Posterior vena cava (tissue), 2 donors: ENCODE measurements at regions not wholly inside any gene's neighbourhood (a gene's known extent, or its start where the extent isn't known, plus 50 kb on each side); places are given as distances from the start of the nearest gene placed in this dataset.

Source experiments
- DNase-seq: peaks from one replicate; pipeline ENCODE4 v3.0.0-alpha.2; 2020; ENCODE audit warnings: low spot score
- intact Hi-C, 2 donors: fragments of 100-400 bp; cut with DNase I; formaldehyde crosslinking; loops; one replicate each; pipeline versions ENCODE4 v1.14.1 to v1.14.2; 2022 to 2023
- donor health status: DM: yes; HTN: yes; CAD: no.
- donor health status: DM: yes; HTN: yes; CAD: no.

DNA sequence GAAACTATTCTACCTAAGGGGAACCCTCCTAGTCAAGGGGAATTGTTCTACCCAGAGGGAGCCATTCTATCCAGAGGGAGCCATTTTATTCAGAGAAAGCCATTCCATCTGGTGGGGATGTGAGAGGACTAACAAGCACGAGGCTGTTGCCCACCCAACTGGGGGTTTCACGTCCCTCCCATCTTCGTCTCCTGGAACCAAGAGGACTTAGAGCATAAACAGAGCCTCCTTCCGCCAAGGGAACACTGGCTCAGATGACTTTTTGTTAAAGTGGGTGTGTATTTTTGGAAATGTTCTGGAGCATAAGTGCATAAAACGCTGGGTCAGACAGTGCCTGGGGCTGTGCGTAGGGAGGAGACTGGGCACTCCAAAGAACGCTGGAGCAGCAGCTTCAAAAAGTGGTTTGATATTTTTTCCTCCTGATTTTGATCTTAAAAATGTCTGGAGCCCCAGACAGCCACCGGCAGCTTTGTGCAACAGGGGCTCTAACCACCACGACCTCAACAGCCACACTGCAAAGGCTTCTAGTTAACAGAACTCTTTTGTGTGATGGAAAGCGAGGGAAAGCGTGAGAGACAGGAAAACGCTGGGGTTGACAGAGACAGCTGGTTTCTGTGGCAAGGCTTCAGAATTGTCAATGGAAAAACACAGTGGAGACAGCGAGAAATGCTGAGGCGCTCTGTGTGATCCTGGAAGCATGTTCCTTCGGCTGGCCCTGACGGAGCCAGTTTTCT is 363.6 kb upstream of the CAMK1G start:
- no peak for DNase-seq
- intact Hi-C loops: no loop called here

DNA sequence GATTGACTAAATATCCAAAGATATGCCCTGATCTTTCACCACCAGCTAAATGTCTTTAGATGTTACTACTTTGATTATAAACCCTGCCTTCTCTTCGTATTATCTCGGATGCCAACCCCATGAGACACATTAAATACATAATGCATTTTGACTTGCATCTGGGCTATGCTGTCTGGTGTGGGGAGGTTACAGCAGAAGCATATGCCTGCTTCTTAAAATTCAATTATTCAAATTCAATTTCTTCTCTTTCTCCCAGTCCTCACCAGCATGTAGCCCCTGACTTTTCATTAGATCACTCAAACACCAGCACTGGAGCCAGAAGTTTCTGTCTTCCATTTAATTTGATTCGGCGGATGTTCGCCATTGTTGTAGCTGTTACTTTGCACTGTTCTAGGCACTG is 360.7 kb upstream of the CAMK1G start:
- intact Hi-C loops: no loop called here
- no peak for DNase-seq

DNA sequence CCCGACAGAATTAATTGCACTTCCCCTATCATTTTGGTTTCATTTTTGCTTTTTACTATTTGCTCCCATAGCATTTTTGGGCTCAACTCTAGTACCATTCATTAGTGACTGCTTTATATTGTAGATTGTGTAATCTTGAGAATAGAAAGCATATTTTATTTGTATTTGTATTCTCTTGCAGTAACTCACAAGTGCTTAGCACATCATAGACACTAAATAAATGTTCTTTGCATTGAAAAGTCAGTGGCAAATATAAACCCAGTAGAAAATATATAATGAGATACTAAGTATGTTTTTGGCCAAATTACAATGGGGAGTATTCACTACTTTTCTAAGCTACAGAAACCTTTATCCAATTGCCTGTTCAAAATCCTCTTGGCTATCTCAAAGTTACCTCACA is 359.7 kb upstream of the CAMK1G start:
- DNase-seq: no peak
- intact Hi-C loops: no loop called here

DNA sequence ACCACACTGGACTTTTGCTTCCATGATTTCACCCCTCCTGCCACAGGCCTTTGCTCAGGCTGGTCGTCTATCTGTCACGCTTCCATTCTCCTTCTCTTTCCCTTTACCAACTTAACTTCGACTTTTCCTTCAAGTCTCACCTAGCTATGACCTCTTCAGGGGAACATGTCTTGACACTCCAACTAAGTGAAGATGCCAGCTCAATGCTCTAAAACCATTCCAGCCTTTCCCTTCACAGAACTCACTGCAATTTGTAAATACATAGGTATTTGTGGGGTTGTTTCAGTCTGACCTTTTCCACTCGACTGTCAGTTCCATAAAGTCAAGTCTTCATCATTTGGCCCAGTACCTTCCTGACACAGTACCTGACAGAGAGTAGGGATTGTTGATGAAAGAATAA is 358.6 kb upstream of the CAMK1G start:
- intact Hi-C loops: no loop called here
- DNase-seq: no peak

DNA sequence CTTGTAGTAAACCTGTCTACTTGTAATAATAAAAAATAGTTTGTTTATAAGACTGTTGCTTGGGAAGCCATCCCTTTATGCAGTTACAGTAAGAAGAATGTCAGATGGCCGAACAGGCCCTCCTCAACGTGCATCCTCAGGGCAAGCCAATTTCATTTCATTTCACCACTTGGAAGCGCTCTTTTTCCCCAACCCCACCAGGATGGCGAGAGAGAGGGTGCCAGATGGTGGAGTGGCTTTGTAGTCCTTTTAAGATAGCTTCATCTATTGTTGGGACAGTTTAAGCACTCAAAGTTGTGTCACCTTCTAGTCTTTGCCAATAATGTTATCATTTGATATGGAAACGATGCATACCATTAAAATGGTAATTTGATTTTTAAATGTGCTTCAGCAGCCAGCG is 356.3 kb upstream of the CAMK1G start:
- DNase-seq: no peak

DNA sequence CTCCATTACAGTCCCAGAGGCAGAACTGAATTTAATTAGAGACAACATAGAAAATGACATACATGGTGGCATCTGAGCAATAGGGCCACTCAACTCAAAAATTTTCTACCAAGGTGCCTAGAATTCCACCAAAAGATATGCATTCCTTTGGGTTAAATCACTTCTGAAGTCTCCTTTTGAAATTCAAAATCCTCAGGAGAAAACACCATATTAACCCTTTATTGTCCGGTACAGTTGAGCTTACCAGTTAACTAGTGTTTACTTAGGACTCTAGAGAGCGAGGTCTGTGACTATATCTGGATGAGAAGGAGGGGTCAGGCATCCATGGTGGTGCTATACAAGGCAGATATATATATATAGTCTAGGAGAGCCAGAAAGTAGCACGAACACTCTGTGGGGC is 355.6 kb upstream of the CAMK1G start:
- DNase-seq: no peak
- intact Hi-C loops: no loop called here

More for the DNA sequence above, 356.3 kb upstream of the CAMK1G start:
- intact Hi-C loops: no loop called here

DNA sequence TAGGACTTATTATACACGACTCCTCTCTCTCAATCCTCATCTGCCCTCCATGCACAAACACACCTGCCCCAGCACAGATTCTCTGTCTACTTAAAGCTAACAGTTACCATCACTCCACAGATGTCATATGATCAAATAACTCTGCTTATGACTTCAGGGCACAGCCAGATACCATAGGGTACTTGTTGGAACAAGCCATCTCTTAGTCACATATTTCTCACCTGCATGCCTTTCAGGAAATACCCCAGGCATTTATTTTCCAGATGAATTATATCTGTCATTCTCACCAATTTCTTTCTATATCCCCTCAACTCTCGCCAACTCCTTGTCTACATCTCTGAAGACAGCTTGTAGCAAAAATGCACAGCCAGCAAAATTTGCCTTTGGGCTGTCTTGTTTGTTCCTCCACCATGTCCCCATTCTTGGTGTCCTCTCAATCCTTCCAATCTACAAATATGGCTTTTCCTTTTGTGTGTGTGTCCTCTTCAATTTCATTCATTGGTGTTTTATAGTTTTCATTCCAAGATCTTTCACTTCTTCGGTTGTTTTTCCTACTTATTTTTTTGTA is 353.9 kb upstream of the CAMK1G start:
- intact Hi-C loops: loop anchor here in 1 of 2 donors (10.0 kb wide), 1 partner anchor 1215 kb away; no protein-coding TSS in a partner anchor
- no peak for DNase-seq

DNA sequence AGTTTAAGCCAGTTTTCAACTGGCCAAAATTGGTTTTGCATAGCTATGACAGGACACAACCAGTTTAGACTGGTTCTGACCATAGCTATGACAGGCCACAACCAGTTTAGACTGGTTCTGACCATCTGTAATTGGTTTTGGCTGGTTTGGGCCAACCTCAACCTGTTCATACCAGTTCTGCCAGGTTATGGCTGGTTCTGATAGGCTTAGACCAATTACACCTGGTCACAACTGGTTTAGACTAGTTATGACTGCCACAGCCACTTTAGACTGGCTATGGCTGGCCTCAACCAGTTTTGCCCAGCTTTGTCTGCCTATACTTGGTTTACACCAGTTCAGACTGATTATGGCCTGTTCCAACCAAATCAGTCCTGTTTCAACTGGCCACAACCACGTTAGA is 353.2 kb upstream of the CAMK1G start:
- no peak for DNase-seq
- intact Hi-C loops: loop anchor here in 1 of 2 donors (10.0 kb wide), 1 partner anchor 1216 kb away; no protein-coding TSS in a partner anchor

DNA sequence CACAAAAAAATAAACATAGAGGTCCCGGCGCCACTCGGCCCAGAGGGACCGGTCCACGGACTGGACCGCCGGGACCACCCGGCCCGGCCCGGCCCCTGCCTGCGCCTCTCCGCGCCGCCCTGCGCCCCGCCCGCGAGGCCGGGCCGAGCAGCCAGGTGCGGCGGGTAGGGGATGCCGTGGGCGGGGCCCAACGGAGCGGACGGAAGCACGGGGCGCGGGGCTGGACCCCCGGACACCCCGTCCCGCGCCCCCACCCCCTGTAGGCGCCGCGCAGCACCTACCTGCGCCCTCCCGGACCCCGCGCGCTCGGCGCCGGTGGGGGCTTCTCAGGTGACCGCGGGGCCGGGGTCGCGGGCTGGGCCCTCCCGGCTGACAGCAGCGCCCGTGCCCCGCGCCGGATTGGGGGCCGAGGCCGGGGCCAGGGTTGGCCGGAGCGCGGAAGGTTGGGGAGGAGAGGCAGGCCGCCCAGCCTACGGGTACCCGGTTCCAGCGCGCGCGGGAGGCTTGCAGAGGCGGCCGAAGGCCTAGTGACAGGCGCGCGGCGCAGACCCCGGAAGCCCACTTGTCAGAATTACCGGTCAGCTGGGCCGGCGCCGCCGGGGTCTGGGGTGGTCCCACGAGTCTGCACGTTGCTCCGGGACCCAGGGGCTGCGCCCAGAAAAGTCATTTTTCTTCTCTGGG is 351.9 kb upstream of the CAMK1G start:
- DNase-seq: no peak
- intact Hi-C loops: loop anchor here in 1 of 2 donors (10.0 kb wide), 1 partner anchor 1217 kb away; no protein-coding TSS in a partner anchor

DNA sequence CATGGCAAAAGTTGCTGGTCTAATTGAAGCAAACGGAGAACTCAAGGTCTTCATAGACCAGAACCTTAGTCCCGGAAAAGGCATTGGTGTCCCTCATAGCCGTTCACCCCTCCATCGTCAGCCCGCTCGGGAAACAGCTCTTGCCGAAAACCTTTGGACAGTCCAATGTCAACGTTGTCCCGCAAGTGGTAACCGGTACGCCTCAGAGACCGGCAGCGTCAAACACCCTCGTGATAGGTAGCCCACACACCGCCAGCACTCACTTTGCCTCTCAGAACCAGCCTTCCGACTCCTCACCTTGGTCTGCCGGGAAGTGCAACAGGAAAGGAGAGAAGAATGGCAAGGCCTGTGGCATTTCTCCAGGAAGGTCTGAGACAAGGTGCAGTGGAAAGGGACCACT is 351.3 kb upstream of the CAMK1G start:
- intact Hi-C loops: loop anchor here in 1 of 2 donors (10.0 kb wide), 1 partner anchor 1217 kb away; no protein-coding TSS in a partner anchor
- no peak for DNase-seq

DNA sequence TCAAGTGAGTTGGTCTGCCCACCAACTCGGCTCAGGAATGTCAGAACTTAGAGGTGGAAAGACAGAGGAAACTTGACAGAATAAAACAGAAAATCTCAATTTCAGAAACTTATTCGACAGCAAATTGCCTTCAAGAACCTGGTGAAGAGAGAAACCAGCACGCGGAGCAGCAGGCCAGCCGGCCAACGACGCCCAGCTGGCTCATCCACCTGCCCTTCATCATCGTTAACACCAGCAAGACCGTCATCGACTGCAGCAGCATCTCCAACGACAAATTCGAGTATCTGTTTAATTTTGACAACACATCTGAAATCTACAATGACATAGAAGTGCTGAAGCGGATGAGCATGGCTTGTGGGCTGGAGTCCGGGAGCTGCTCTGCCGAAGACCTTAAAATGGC is 350.8 kb upstream of the CAMK1G start:
- intact Hi-C loops: loop anchor here in 1 of 2 donors (10.0 kb wide), 1 partner anchor 1218 kb away; no protein-coding TSS in a partner anchor
- no peak for DNase-seq

DNA sequence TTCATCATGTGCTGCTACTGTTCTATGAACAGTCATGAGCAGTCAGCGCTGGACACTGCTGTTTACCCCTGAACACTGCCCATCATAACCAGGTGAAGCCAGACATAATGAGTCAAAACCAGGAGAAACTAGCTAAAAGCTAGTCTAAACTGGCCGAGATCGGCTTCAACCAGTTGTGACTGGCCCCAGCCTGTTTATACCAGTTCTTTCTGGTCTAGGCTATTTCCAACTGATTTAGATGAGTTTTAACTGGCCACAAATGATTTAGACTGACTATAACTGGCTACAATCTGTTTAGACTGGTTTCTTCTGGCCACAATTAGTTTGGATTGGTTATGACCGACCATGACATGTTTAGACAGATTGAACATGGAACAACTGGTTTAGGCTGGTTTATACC is 348.3 kb upstream of the CAMK1G start:
- intact Hi-C loops: loop anchor here in 1 of 2 donors (10.0 kb wide), 1 partner anchor 1220 kb away; no protein-coding TSS in a partner anchor
- no peak for DNase-seq

DNA sequence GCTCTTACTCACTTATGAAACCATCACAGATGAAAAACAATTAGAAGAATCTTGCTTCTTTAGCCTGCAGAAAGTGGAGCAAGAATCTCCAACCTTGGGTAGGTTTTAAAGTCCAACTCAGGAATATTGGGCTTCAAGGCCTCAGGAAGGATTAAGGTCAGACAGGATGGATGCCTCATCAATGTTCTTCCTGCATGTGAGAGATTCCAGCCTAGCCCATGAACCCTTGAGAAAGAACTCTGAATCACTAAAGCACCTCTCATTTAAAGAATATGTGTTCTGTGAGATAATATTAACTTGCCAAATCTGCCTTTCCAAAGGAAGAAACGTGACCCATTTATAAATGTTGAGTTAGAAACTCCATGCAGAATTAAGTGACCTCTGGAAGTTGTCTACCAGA is 345.2 kb upstream of the CAMK1G start:
- no peak for DNase-seq
- intact Hi-C loops: loop anchor here in 1 of 2 donors (10.0 kb wide), 1 partner anchor 1224 kb away; no protein-coding TSS in a partner anchor

DNA sequence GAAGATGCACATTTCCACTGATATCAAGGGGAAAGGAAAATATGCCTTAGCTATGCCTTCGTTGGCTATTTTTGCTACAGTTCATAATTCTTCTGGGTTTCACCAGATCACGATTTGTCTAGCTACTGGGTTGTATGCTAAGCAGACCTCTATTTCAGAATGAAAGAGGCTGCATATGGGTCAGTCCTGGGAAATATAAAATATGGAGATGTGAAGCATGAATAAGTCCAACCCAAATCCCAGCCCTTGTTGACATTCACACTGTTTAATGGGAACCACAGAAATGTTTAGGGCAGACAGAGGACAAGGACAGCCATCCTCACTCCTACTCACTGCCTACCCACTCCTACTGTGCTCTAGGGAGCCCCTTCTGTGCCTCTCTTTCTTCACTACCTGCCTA is 343.2 kb upstream of the CAMK1G start:
- DNase-seq: no peak
- intact Hi-C loops: no loop called here

DNA sequence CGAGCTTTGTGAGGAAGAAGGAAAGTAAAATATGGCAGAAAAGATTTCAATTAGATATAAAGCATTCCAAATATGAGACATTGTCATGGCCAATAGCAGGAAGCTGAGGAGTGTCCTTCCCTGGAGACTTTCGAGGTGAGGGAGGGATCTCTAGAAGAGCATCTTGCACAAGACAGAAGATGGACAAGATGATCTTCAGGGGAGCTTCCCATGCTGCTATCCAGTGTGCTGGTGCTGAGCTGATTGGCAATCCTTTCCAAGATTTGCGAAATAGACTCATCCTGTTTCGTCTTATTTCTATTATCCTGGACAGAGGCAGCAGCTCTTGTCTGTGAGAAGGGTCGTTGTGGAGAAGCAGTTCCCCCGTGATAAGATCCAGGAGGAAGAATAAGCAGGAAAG is 342.0 kb upstream of the CAMK1G start:
- no peak for DNase-seq
- intact Hi-C loops: no loop called here

DNA sequence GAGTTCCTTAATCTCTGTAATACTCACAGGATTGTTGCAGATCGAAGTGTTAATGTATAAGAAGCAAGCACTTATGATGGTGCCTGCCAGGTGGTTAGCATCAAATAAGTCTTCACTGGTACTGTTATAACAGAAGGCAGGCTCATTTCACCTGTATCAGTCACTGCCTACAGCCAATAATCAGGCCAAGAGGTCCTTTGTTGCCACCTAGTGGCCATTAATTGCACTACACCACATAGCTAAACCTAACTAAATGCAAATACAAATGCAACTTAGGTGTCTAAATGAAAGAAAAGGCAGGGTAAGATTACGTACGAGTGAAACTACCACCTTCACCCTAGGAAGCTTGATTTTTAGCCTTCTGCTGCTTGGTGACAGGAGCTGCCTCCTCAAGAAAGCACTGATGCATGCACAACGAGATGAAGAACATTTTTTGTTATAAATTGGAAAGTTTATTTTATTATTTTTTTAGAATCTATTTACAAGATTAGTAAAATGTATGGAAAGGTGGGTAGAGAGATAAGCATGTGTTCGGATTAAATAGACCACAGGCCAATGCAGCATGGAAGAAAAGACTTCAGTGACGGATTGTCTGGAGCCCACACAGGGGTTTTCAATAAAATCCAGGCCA is 334.8 kb upstream of the CAMK1G start:
- intact Hi-C loops: no loop called here
- no peak for DNase-seq

DNA sequence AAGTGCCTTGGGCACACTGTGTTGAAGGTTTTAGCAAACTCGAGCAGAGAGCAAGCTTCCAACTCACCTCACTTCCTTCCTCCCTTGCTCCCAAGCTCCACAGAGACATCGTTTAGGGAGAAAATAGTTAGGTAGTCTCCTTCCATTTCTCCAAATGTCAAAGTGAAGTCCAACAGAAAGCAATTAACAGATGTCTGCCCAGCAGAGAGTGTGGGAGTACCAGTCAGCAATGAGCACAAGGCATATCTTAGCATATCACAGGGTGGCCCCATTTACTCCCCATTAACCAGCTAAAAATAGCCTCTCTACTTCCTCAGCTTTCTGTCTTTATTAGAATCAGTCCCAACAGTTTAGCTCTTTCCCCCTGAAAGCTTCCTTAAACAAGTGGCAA is 334.2 kb upstream of the CAMK1G start:
- intact Hi-C loops: no loop called here
- no peak for DNase-seq

DNA sequence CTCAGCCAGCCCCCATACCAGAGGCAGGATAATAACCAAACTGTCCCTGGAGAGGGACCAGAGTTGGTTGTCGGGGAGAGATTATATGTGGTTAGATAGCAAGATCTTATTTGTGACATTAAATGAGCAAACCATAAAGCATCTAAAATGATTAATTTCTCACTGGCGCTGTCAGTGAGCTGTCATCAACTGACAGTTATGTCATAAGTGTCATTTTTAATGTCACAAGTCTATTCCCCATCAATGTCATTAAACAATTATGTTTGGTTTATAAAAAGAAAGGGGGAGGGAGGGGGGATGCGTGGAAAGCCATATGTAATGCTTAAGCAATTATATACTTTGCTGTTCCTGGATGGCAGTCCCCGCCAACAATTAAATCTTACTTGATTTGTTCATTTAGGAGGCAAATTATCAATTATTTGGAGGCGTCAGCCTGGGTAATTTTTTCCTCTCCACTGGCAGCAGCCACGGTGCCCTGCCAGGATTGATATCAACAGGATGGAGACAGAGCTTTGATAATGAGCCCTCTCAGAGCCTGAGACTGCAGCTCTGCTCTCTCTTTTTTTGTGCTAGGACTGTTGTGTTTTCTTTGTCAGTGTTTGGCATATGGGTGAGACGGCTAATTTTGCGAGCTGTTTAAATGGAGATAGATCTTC is 333.6 kb upstream of the CAMK1G start:
- DNase-seq: no peak
- intact Hi-C loops: loop anchor here in 1 of 2 donors (5.0 kb wide), 1 partner anchor 823 kb away; no protein-coding TSS in a partner anchor
